Activated CD4-positive, alpha-beta T cell treated with anti-CD3 and anti-CD28 coated beads, Interleukin-2, amount 50 U/mL, for 4 hours (primary cell): ENCODE measurements at regions not wholly inside any gene's neighbourhood (a gene's known extent, or its start where the extent isn't known, plus 50 kb on each side); places are given as distances from the start of the nearest gene placed in this dataset.
"Not testable (repeated sequence)": the region's sequence is repeated elsewhere in the genome, so short reads cannot be mapped to it uniquely, and the experiment has no call there.

Experiments
- DNase-seq, 2 experiments: peaks; one replicate each; pipeline ENCODE4 v3.0.0-alpha.2; 2020

- DNase-seq = no peak
Measured at GRCh38 chr5:125054146-125054545, 307.7 kb upstream of the ZNF608 start.

GRCh38 chr5:125056671-125057485 is 310.4 kb upstream of the ZNF608 start:
- no peak for DNase-seq

DNA sequence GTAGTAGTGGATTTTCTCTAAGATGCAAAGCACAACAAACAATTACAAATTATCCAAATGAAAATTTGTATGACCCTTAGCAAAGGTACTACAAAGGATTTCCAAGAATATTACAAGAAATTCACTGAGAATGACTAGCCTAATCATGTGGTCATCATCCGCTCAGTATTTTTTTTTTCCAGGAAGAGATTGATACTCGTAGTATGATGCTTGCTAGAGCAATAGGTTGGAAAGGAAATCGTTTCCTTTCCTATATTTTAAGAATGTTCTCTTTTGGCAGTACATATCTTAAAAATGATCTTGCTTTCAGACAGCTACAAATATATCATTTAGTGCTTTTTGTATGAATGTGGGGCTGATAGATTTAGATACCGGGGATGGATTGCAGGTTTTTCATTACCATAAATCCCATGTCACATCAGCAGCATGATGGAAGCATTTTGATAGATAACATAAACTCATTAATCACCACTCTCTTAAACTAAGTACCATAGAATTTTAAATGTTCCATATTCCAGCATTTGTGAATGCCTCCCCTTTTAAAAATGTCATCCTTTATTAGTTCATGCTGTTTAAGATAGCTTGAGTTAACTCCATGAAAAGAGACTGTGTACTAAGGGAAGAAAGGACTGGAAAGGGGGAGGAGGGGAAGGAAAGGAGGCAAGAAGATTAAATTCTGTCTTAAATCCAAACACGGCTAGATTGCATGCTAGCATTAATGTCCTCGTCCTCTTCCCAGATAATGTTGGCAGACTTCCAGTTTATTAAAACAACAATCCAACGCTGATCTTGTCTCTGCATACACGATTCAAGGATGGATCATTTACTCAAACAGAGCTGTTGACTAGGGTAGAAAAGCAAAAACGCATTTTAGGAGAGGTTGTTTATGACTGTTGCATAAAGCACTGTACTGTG is 311.7 kb upstream of the ZNF608 start:
- DNase-seq = no peak

DNA sequence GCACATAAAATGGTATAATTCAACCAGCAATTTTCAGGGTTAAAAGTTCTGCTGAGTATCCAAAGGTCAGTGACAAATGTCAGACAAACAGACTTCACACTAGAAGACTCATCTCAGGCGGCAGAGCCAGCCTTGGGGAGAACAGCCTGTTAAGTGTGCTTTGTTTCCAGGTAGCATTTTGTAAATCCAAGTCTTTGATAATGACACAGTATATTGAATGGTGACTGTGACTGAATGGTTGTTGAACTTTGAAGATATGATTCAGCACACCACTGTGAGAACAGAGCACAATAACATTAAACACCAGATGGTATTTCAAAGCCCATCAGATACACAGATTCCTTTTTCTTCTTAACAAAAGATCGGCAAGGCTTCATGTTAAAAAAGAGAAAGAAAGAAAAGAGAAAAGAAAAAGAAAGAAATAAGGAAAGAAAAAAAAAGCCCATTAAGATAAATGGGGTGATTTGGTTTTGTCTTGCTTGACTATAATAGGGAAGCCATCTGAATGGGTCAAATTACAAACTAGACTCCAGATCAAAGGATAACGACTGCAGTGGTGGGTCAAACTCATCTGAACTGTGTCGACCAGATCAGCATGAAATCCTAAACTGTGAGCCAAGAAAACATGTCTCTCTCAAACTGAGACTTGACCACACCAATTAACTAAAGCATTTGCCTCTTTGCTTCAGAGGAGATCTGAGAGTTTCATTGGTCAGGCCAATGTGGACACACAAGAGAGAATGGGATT is 313.0 kb upstream of the ZNF608 start:
- no peak for DNase-seq

- DNase-seq = no peak
Measured at GRCh38 chr5:125061726-125062125, 315.3 kb upstream of the ZNF608 start.

- no peak for DNase-seq
Measured at GRCh38 chr5:125064621-125065438, 318.4 kb upstream of the ZNF608 start.

GRCh38 chr5:125065741-125066140 is 319.3 kb upstream of the ZNF608 start:
- no peak for DNase-seq

DNA sequence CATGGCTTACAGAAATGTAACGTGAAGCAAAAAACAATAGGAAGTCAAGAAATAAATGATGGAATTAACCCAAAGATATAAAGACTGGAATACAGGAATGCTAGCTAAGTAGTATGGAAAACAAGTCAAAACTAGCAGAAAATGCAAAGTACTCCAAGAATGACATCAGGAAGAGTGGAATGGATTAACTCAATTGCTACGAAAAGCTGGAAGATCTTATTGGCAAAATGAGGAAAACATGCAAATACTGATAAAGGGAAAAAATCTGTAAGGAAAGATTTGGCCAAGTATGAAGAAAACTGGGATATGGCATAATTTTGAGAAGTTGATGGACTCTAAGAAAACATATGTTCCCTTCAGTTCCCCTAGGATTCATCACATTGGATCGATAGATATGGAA is 324.5 kb upstream of the ZNF608 start:
- DNase-seq = no peak

DNA sequence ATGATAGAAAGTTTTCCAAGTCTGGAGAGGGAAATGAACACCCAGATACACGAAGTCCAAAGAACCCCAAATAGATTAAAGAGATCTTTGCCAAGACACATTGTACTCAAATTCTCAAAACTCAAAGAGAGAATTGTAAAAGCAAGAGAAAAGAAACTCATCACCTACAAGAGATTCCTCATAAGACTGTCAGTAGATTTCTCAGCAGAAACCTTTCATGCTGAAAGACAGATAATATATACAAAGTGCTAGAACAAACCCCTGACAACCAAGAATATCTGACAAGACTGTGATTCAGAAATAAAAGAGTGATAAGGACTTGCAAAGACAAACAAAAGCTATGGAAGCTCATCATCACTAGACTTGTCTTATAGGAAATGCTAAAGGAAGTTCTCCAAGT is 326.7 kb upstream of the ZNF608 start:
- DNase-seq = no peak

DNA sequence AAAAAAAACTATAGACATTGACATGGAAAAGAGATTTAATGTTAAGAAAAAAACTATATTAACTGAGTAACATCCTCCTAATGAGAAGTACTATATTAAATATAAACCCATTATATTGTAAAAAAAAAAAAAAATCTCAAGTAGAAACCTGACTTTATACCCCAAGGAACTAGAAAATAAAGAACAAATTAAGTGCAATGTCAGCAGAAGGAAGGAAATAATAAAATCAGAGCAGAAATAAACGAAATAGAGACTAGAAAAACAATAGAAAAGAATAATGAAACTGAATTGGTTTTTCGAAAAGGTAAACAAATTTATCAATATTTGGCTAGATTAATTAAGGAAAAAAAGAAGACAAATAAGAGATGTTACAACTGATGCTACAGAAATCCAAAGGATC is 329.1 kb upstream of the ZNF608 start:
- DNase-seq = no peak

DNA sequence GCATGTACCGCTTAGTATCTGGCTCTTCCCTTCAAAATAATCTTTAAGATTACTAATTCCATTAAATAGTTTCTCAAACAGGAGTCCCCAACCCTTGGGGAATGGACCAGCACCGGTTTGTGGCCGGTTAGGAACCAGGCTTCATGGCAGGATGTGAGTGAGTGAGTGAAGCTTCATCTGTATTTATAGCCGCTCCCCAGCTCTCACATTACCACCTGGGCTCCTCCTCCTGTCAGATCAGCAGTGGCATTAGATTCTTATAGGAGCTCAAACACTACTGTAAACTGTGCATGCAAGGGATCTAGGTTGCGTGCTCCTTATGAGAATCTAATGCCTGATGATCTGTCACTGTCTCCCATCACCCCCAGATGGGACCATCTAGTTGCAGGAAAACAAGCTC is 332.6 kb upstream of the ZNF608 start:
- DNase-seq = not testable (repeated sequence)

GRCh38 chr5:125081101-125081500 is 334.7 kb upstream of the ZNF608 start:
- DNase-seq = no peak

GRCh38 chr5:125083981-125084380 is 337.5 kb upstream of the ZNF608 start:
- no peak for DNase-seq

- DNase-seq = no peak
Measured at GRCh38 chr5:125085797-125086505, 339.5 kb upstream of the ZNF608 start.

DNA sequence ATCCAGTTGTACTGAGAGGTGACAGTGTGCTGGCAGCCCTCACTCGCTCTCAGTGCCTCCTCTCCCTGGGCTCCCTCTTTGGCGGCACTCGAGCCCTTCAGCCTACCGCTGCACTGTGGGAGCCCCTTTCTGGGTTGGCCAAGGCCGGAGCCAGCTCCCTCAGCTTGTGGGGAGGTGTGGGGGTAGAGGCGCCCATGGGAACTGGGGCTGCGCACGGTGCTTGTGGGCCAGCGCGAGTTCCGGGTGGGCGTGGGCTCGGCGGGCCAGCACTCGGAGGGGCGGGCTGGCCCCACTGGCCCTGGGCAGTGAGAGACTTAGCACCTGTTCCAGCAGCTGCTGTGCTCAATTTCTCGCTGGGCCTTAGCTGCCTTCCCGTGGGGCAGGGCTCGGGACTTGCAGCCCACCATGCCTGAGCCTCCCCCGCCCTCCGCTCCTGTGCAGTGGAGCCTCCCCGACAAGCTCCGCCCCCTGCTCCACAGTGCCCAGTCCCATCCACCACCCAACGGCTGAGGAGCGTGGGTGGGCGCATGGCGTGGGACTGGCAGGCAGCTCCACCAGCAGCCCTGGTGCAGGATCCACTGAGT is 342.2 kb upstream of the ZNF608 start:
- DNase-seq = no peak

- DNase-seq = not testable (repeated sequence)
Measured at GRCh38 chr5:125092138-125092537, 345.7 kb upstream of the ZNF608 start.

DNA sequence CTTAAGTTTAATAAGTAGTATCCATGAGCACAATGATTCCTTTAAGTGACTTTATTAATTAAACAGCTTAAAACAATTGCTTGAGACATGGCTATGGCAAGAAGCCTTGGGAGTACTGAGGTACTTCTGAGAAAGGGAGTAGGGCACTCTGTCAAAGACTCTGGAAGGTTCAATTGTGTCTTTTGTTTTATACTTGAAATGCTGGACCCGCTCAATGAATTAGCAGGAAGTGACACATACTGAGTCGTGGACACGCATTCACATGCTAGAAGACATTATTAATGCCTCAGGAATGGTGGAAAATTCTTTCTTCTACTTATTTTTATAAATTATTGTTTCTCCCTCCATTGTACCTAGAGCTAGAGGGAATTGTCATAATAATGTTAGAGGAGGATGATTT is 347.3 kb upstream of the ZNF608 start:
- DNase-seq = no peak

- DNase-seq = no peak
Measured at GRCh38 chr5:125100342-125100741, 353.9 kb upstream of the ZNF608 start.

- no peak for DNase-seq
Measured at GRCh38 chr5:125100951-125101350, 354.5 kb upstream of the ZNF608 start.

GRCh38 chr5:125103459-125103858 is 357.0 kb upstream of the ZNF608 start:
- DNase-seq = no peak

- DNase-seq = no peak
Measured at GRCh38 chr5:125106271-125106670, 359.8 kb upstream of the ZNF608 start.
